ENCODE measurements at regions not wholly inside any gene's neighbourhood (a gene's known extent, or its start where the extent isn't known, plus 50 kb on each side); places are given as distances from the start of the nearest gene placed in this dataset.

GRCh38 chr9:71504636-71505035 lies 263.7 kb downstream of the CEMIP2 start:
- no peaks in the 10 kb centered on the region for H3K27me3 ChIP-seq
- intact Hi-C loops (cut with DNase I; ENCODE audit: low total_unique reads) (no loop called here), in situ Hi-C loops (cut with MboI; ENCODE audit: low sequenced_read_pairs in 4 of 4) (no loop called here)
- H3K27ac ChIP-seq, result no peak overlapping the region
- no peaks in the 10 kb centered on the region for H3K36me3 ChIP-seq
- ATAC-seq (no peak), DNase-seq (no peak)
- peaks cover 0 to 5% (median 0%) of the 10 kb centered on the region in 3 donors for H3K9me3 ChIP-seq
- H3K4me3 ChIP-seq, result no peak overlapping the region
- TF ChIP-seq CTCF (IDR thresholded peaks at IDR 0.05 in 4 of 5, conservative IDR thresholded peaks at IDR 0.05 in 1 of 5) (no peak), POLR2A (IDR thresholded peaks at IDR 0.05) (no peak)
- H3K4me1 ChIP-seq, result no peaks in the 10 kb centered on the region

- intact Hi-C loops (cut with DNase I; ENCODE audit: low total_unique reads), result no loop called here
- in situ Hi-C loops (cut with MboI; ENCODE audit: low sequenced_read_pairs in 4 of 4), result no loop called here
- H3K4me1 ChIP-seq, result no peaks in the 10 kb centered on the region
Measured at GRCh38 chr9:71498691-71499090, 269.6 kb downstream of the CEMIP2 start.

GRCh38 chr9:71490810-71491209 lies 277.5 kb downstream of the CEMIP2 start:
- ATAC-seq, result no peak
- no peak for DNase-seq
- H3K9me3 ChIP-seq, result no peaks in the 10 kb centered on the region
- H3K27me3 ChIP-seq, result no peaks in the 10 kb centered on the region
- no peak overlapping the region for H3K27ac ChIP-seq
- in situ Hi-C loops (cut with MboI; ENCODE audit: low sequenced_read_pairs in 4 of 4) (no loop called here), intact Hi-C loops (cut with DNase I; ENCODE audit: low total_unique reads) (no loop called here)
- no peak for TF ChIP-seq POLR2A (IDR thresholded peaks at IDR 0.05)
- TF ChIP-seq CTCF (IDR thresholded peaks at IDR 0.05 in 4 of 5, conservative IDR thresholded peaks at IDR 0.05 in 1 of 5), result no peak
- H3K4me1 ChIP-seq, result no peaks in the 10 kb centered on the region
- no peaks in the 10 kb centered on the region for H3K36me3 ChIP-seq
- no peak overlapping the region for H3K4me3 ChIP-seq

More at GRCh38 chr9:71498691-71499090, 269.6 kb downstream of the CEMIP2 start:
- DNase-seq (no peak), ATAC-seq (no peak)
- TF ChIP-seq POLR2A (IDR thresholded peaks at IDR 0.05) (no peak), CTCF (IDR thresholded peaks at IDR 0.05 in 4 of 5, conservative IDR thresholded peaks at IDR 0.05 in 1 of 5) (no peak)
- no peaks in the 10 kb centered on the region for H3K36me3 ChIP-seq
- H3K27me3 ChIP-seq, result no peaks in the 10 kb centered on the region
- H3K9me3 ChIP-seq, result peaks cover 0 to 5% (median 0%) of the 10 kb centered on the region in 3 donors
- H3K4me3 ChIP-seq, result no peak overlapping the region
- H3K27ac ChIP-seq, result no peak overlapping the region

- no peak for TF ChIP-seq POLR2A (IDR thresholded peaks at IDR 0.05)
- no peak for TF ChIP-seq CTCF (IDR thresholded peaks at IDR 0.05 in 4 of 5, conservative IDR thresholded peaks at IDR 0.05 in 1 of 5)
- no peak for ATAC-seq
- no peaks in the 10 kb centered on the region for H3K9me3 ChIP-seq
- no peaks in the 10 kb centered on the region for H3K36me3 ChIP-seq
- peak in 1 of 2 donors; percentile 2 for DNase-seq
- in situ Hi-C loops (cut with MboI; ENCODE audit: low sequenced_read_pairs in 4 of 4) (no loop called here), intact Hi-C loops (cut with DNase I; ENCODE audit: low total_unique reads) (no loop called here)
- H3K4me1 ChIP-seq, result no peaks in the 10 kb centered on the region
- no peaks in the 10 kb centered on the region for H3K27me3 ChIP-seq
- no peak overlapping the region for H3K27ac ChIP-seq
- H3K4me3 ChIP-seq, result no peak overlapping the region
Measured at GRCh38 chr9:71487061-71487460, 281.3 kb downstream of the CEMIP2 start.

GRCh38 chr9:71485326-71485725 lies 283.0 kb downstream of the CEMIP2 start:
- intact Hi-C loops (cut with DNase I; ENCODE audit: low total_unique reads), result no loop called here
- Histone ChIP-seq H3K9me3 (no peaks in the 10 kb centered on the region), H3K27ac (no peak overlapping the region), H3K27me3 (no peaks in the 10 kb centered on the region), H3K4me3 (no peak overlapping the region), H3K36me3 (no peaks in the 10 kb centered on the region), H3K4me1 (no peaks in the 10 kb centered on the region)
- DNase-seq (no peak), ATAC-seq (no peak)
- TF ChIP-seq POLR2A (IDR thresholded peaks at IDR 0.05) (no peak), CTCF (IDR thresholded peaks at IDR 0.05 in 4 of 5, conservative IDR thresholded peaks at IDR 0.05 in 1 of 5) (no peak)
- in situ Hi-C loops (cut with MboI; ENCODE audit: low sequenced_read_pairs in 4 of 4), result no loop called here
